H1 (cell line): ENCODE measurements at regions not wholly inside any gene's neighbourhood (a gene's known extent, or its start where the extent isn't known, plus 50 kb on each side); places are given as distances from the start of the nearest gene placed in this dataset.

Experiments used
- ATF2 ChIP-seq: IDR thresholded peaks from 2 replicates; pipeline ENCODE4 v1.6.1; 2012; ENCODE audit warnings: low read length, inconsistent platforms
- CHD1 ChIP-seq: IDR thresholded peaks from 2 replicates; pipeline ENCODE4 v1.6.1; 2012; ENCODE audit warnings: low read depth, low read length, improper control_type of control experiment
- CTCF ChIP-seq, 3 experiments: IDR thresholded peaks; 1 replicate in 2 of 3; 2 replicates in 1 of 3; pipeline versions ENCODE4 v1.5.1 to v1.6.1; 2011; ENCODE audit warnings: low read length in 3 of 3, mild to moderate bottlenecking in 3 of 3, inconsistent platforms in 2 of 3, low read depth in 1 of 3, moderate library complexity in 1 of 3; ENCODE audit not compliant: insufficient read depth in 1 of 3; ENCODE audit errors: control extremely low read depth in 1 of 3
- EP300 ChIP-seq, 2 experiments: IDR thresholded peaks; 1 replicate in 1 of 2; 2 replicates in 1 of 2; pipeline ENCODE4 v1.6.1; 2011 to 2012; ENCODE audit warnings: low read depth in 2 of 2, low read length in 2 of 2, mild to moderate bottlenecking in 2 of 2, borderline replicate concordance in 1 of 2, inconsistent platforms in 1 of 2, moderate library complexity in 1 of 2
- HDAC6 ChIP-seq: IDR thresholded peaks from one replicate; pipeline ENCODE4 v1.7.1; 2012; ENCODE audit warnings: low read depth, mild to moderate bottlenecking, inconsistent platforms, low read length, moderate library complexity
- SP2 ChIP-seq: IDR thresholded peaks from 2 replicates; pipeline ENCODE4 v1.6.1; 2012; ENCODE audit warnings: mild to moderate bottlenecking, low read length, inconsistent platforms

GRCh38 chr2:22812065-22812680, 572.8 kb upstream of the KLHL29 start (continued):
- TF ChIP-seq ATF2 = no peak
- no peak for TF ChIP-seq CTCF (IDR thresholded peaks at IDR 0.05; ENCODE audit: control extremely low read depth in 1 of 3, insufficient read depth in 1 of 3, low read depth in 1 of 3, low read length in 3 of 3)
- no peak for TF ChIP-seq HDAC6
- TF ChIP-seq EP300 (IDR thresholded peaks at IDR 0.05; ENCODE audit: borderline replicate concordance in 1 of 2, low read depth in 2 of 2, low read length in 2 of 2) = no peak
- TF ChIP-seq CHD1 = no peak
- TF ChIP-seq SP2 = no peak
